ENCODE measurements at regions not wholly inside any gene's neighbourhood (a gene's known extent, or its start where the extent isn't known, plus 50 kb on each side); places are given as distances from the start of the nearest gene placed in this dataset.
"Not testable (repeated sequence)": the region's sequence is repeated elsewhere in the genome, so short reads cannot be mapped to it uniquely, and the experiment has no call there.

GRCh38 chr10:64113792-64114191 lies 592.6 kb downstream of the REEP3 start:
- no peaks in the 10 kb centered on the region for H3K4me1 ChIP-seq
- intact Hi-C loops (cut with DNase I): no loop called here
- H3K4me3 ChIP-seq: no peak overlapping the region
- WGBS, 2 donors: 69 to 70% methylated on average over 3 of the region's 3 CpGs
- H3K27ac ChIP-seq: no peak overlapping the region
- no peaks in the 10 kb centered on the region for H3K27me3 ChIP-seq
- H3K9me3 ChIP-seq: no peaks in the 10 kb centered on the region
- H3K36me3 ChIP-seq: no peaks in the 10 kb centered on the region
- DNase-seq: no peak
- TF ChIP-seq CTCF (IDR thresholded peaks at IDR 0.05) (no peak), POLR2A (IDR thresholded peaks at IDR 0.05) (no peak)

GRCh38 chr10:64115471-64115870 lies 594.3 kb downstream of the REEP3 start:
- Histone ChIP-seq H3K4me3 (no peak overlapping the region), H3K9me3 (no peaks in the 10 kb centered on the region), H3K36me3 (no peaks in the 10 kb centered on the region), H3K4me1 (no peaks in the 10 kb centered on the region), H3K27me3 (no peaks in the 10 kb centered on the region), H3K27ac (no peak overlapping the region)
- TF ChIP-seq CTCF (IDR thresholded peaks at IDR 0.05) (no peak), POLR2A (IDR thresholded peaks at IDR 0.05) (no peak)
- intact Hi-C loops (cut with DNase I): no loop called here
- 33 to 57% methylated on average over 1 of the region's 1 CpG for WGBS, 2 donors
- DNase-seq: no peak

- WGBS, 2 donors: 57% methylated on average over 3 to 4 of the region's 4 CpGs
- no peak for TF ChIP-seq POLR2A (IDR thresholded peaks at IDR 0.05)
- TF ChIP-seq CTCF (IDR thresholded peaks at IDR 0.05): no peak
- no peak for DNase-seq
- Histone ChIP-seq H3K4me1 (no peaks in the 10 kb centered on the region), H3K27ac (no peak overlapping the region), H3K27me3 (no peaks in the 10 kb centered on the region), H3K36me3 (no peaks in the 10 kb centered on the region), H3K4me3 (no peak overlapping the region), H3K9me3 (no peaks in the 10 kb centered on the region)
- intact Hi-C loops (cut with DNase I): no loop called here
Measured at GRCh38 chr10:64115908-64116643, 594.9 kb downstream of the REEP3 start.

DNA sequence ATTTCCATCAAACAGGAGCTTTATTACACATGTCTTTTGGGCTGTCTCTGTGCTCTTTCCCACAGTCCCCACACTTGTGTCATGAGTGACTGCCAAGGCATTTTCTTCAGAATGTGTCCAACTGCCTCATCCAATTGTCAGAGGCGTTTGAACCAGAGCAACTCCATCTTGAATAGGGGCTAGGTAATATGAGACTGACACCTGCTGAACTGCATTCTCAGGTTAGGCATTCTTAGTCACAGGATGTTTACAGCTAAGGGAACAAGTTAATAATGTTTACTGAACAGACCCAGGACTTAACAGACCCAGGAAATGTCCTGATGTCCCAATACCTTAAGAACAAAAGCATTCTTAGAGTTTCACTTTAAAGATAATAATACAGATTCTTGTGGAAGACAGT lies 595.5 kb downstream of the REEP3 start:
- WGBS, 2 donors: 18 to 50% methylated on average over 1 of the region's 1 CpG
- intact Hi-C loops (cut with DNase I): no loop called here

GRCh38 chr10:64118736-64119135 lies 597.5 kb downstream of the REEP3 start:
- Histone ChIP-seq H3K27me3 (no peaks in the 10 kb centered on the region), H3K27ac (no peak overlapping the region), H3K4me1 (no peaks in the 10 kb centered on the region), H3K4me3 (no peak overlapping the region), H3K9me3 (no peaks in the 10 kb centered on the region), H3K36me3 (no peaks in the 10 kb centered on the region)
- intact Hi-C loops (cut with DNase I): no loop called here
- no peak for DNase-seq
- WGBS, 2 donors: 78 to 84% methylated on average over 2 of the region's 2 CpGs
- TF ChIP-seq POLR2A (IDR thresholded peaks at IDR 0.05) (no peak), CTCF (IDR thresholded peaks at IDR 0.05) (no peak)

More for the DNA sequence above, 595.5 kb downstream of the REEP3 start:
- Histone ChIP-seq H3K9me3 (no peaks in the 10 kb centered on the region), H3K27me3 (no peaks in the 10 kb centered on the region), H3K36me3 (no peaks in the 10 kb centered on the region), H3K4me3 (no peak overlapping the region), H3K27ac (no peak overlapping the region), H3K4me1 (no peaks in the 10 kb centered on the region)
- no peak for TF ChIP-seq CTCF (IDR thresholded peaks at IDR 0.05)
- no peak for TF ChIP-seq POLR2A (IDR thresholded peaks at IDR 0.05)
- DNase-seq: no peak

GRCh38 chr10:64120301-64120980 lies 599.2 kb downstream of the REEP3 start:
- H3K9me3 ChIP-seq; H3K36me3 ChIP-seq; H3K4me1 ChIP-seq; H3K27ac ChIP-seq; H3K4me3 ChIP-seq; H3K27me3 ChIP-seq; DNase-seq; intact Hi-C loops (cut with DNase I): not testable (repeated sequence)
- WGBS, 2 donors: 86 to 93% methylated on average over 13 to 22 of the region's 23 CpGs

Measured in esophagus squamous epithelium (tissue), 5 donors.